Testis (tissue), 2 donors: ENCODE measurements at regions not wholly inside any gene's neighbourhood (a gene's known extent, or its start where the extent isn't known, plus 50 kb on each side); places are given as distances from the start of the nearest gene placed in this dataset.

Experiments used
- DNase-seq: peaks from one replicate; pipeline ENCODE4 v3.0.0-alpha.2; 2019
- H3K27ac ChIP-seq, 2 donors: fragments of 200-600 bp; sonication (generic); one replicate each; pipeline ENCODE4 v1.5.1; 2019
- H3K27me3 ChIP-seq: fragments of 200-600 bp; sonication (generic); one replicate; pipeline ENCODE4 v1.5.1; 2019
- H3K36me3 ChIP-seq: fragments of 200-600 bp; sonication (generic); one replicate; pipeline ENCODE4 v1.5.1; 2017; ENCODE audit warnings: low read depth; ENCODE audit errors: missing control alignments
- H3K4me1 ChIP-seq: fragments of 200-600 bp; sonication (generic); one replicate; pipeline ENCODE4 v1.5.1; 2019
- H3K4me3 ChIP-seq, 2 donors: fragments of 200-600 bp; sonication (generic); one replicate each; pipeline ENCODE4 v1.5.1; 2017 to 2019
- H3K9me3 ChIP-seq: fragments of 200-600 bp; sonication (generic); one replicate; pipeline ENCODE4 v1.5.1; 2017
- POLR2A ChIP-seq: fragments of 450-650 bp; IDR thresholded peaks from one replicate; pipeline ENCODE4 v1.6.1; 2017; ENCODE audit warnings: antibody characterized with exemption, mild to moderate bottlenecking, moderate library complexity
- WGBS, 2 donors: methylation state at CpG; one replicate each; pipeline ENCODE4 v1.1.5; 2018; 5-methylcytosine and 5-hydroxymethylcytosine counted together
- intact Hi-C: fragments of 100-400 bp; cut with DNase I; formaldehyde crosslinking; loops from one replicate; pipeline ENCODE4 v1.15.1; 2023; ENCODE audit warnings: low total_unique reads
- TF ChIP-seq, protein P1 (sequence below), 3 experiments: fragments of 450-650 bp in 2 of 3; fragments of 200-600 bp in 1 of 3; sonication (generic) in 1 of 3; IDR thresholded peaks; one replicate each; pipeline ENCODE4 v1.5.1; 2016 to 2019; ENCODE audit warnings: antibody characterized with exemption in 3 of 3, mild to moderate bottlenecking in 2 of 3, moderate library complexity in 1 of 3

DNA sequence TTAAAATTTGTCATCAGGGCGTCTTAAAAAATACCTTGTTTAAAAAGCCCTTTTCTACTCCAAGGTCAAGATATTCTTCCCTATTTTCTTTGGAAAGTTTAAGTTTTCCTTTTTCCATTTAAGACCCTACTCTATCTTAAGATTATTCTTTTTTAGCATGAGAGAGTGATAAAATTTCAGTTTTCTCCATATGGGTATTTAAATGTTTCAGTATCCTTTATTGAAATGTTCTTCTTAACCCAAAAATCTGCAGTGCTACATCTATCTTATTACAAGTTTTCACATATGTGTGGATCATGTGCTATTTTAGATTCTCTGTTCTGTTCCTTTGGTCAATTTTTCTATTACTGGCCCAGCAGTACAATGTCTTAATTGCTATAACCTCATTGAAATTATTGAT is 202.2 kb downstream of the TTC6 start:
- DNase-seq: no peak
- H3K9me3 ChIP-seq: no peaks in the 10 kb centered on the region
- no peaks in the 10 kb centered on the region for H3K36me3 ChIP-seq
- intact Hi-C loops: no loop called here
- no peaks in the 10 kb centered on the region for H3K4me1 ChIP-seq
- no peaks in the 10 kb centered on the region for H3K27me3 ChIP-seq
- no peak for TF ChIP-seq POLR2A
- TF ChIP-seq, protein P1, sequence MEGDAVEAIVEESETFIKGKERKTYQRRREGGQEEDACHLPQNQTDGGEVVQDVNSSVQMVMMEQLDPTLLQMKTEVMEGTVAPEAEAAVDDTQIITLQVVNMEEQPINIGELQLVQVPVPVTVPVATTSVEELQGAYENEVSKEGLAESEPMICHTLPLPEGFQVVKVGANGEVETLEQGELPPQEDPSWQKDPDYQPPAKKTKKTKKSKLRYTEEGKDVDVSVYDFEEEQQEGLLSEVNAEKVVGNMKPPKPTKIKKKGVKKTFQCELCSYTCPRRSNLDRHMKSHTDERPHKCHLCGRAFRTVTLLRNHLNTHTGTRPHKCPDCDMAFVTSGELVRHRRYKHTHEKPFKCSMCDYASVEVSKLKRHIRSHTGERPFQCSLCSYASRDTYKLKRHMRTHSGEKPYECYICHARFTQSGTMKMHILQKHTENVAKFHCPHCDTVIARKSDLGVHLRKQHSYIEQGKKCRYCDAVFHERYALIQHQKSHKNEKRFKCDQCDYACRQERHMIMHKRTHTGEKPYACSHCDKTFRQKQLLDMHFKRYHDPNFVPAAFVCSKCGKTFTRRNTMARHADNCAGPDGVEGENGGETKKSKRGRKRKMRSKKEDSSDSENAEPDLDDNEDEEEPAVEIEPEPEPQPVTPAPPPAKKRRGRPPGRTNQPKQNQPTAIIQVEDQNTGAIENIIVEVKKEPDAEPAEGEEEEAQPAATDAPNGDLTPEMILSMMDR (IDR thresholded peaks at IDR 0.05): no peak
- H3K4me3 ChIP-seq: no peak overlapping the region
- 2 to 87% methylated on average over 1 of the region's 1 CpG for WGBS, 2 donors
- no peak overlapping the region for H3K27ac ChIP-seq

DNA sequence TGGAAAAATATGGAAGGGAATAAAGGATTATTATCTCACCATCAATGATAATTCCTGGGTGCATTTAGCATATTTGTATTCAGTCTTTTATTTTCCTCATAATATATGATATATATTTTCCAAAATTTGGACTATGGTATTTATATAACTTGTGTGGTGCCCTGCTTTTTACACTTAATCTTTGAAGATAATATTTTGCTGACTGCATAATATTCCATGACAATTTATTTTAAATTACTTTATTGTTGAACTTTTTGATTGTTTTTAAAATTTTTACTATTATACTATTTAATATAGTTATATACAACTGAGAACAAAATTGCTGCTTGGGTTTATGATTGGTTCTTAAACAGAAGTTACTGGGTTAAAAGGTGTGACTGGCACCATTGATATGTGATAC is 212.3 kb downstream of the TTC6 start:
- no peak overlapping the region for H3K4me3 ChIP-seq
- no peaks in the 10 kb centered on the region for H3K9me3 ChIP-seq
- no peak overlapping the region for H3K27ac ChIP-seq
- no peaks in the 10 kb centered on the region for H3K4me1 ChIP-seq
- H3K36me3 ChIP-seq: no peaks in the 10 kb centered on the region
- TF ChIP-seq, protein P1 (IDR thresholded peaks at IDR 0.05): no peak
- no peak for TF ChIP-seq POLR2A
- H3K27me3 ChIP-seq: no peaks in the 10 kb centered on the region
- DNase-seq: no peak
- intact Hi-C loops: no loop called here

DNA sequence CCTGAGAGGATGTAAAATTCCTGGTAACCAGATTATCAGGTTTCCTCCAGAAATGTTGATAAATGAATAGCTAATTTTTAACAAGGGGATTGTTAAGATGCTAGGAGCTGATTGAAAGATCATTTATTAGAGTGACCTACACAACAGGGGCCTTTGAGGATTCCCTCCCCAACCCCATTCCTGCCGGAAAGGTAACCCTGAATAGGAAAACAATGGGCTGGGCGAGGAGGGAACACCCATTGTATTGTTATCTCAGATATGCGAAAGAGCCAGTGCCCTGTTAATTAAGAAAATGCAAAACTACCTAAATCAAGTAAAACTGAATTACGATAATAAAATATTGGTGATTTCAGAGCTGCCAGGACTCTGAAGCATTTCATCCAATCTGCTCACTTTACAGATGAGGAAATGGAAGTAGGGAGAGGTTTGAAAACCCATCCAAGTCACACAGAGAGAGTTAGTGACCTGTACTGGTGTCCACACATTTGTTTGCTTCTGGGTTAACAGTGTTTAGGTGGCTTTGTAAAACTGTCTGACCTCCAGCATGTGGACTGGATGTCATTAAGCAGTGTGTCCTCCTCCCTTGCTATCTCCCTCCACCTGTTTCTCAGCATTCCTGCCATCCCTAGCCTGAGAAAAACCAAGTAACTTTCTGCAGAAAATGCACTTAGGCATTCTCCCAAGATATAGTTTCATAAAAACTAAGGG is 214.8 kb downstream of the TTC6 start:
- 77 to 81% methylated on average over 4 of the region's 4 CpGs for WGBS, 2 donors

DNA sequence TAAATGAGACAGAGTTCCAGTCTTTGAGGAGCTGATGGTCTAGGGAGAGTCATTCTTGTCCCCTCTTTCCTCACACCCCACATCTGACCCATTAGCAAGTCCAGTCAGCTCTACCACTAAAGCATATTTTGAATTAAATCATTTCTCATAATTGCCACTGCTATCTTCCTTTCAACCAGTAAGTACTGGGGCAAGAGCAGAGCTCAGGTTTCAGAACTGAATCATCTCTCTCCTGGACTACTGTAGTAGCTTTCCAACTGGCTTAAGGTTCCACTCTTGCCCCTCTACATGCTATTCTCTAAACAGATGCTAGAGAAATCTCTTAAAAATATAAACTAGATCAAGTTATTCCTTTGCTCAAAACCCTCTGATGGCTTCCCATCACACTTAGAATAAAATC is 218.3 kb downstream of the TTC6 start:
- Histone ChIP-seq H3K9me3 (no peaks in the 10 kb centered on the region), H3K36me3 (no peaks in the 10 kb centered on the region), H3K27me3 (no peaks in the 10 kb centered on the region), H3K4me1 (no peaks in the 10 kb centered on the region), H3K4me3 (no peak overlapping the region), H3K27ac (no peak overlapping the region)
- no peak for DNase-seq
- intact Hi-C loops: no loop called here
- TF ChIP-seq, protein P1 (IDR thresholded peaks at IDR 0.05): no peak
- TF ChIP-seq POLR2A: no peak

More for the DNA sequence above, 214.8 kb downstream of the TTC6 start:
- Histone ChIP-seq H3K4me3 (no peak overlapping the region), H3K36me3 (no peaks in the 10 kb centered on the region), H3K27me3 (no peaks in the 10 kb centered on the region), H3K9me3 (no peaks in the 10 kb centered on the region), H3K27ac (no peak overlapping the region), H3K4me1 (no peaks in the 10 kb centered on the region)
- no peak for DNase-seq
- intact Hi-C loops: no loop called here
- TF ChIP-seq POLR2A: no peak
- TF ChIP-seq, protein P1 (IDR thresholded peaks at IDR 0.05): no peak

DNA sequence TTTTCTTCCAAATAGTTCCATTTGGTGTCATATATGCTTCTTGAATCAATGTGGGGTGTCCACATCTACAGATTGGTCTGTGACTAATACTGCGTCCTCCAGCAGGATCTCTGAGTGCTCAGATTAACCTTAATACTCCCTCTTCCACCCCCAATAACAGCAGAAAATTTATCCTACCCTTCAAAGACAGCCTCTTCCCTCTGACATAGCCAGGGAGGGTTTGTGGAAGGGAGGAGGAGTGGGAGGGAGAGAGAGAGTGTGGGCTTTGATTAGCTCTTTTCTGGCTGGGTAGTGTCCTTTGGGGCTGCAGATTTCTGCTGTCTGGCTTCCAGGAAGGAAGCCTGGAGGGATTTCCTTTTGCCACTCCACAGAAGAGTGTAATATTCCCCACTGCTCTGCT is 220.7 kb downstream of the TTC6 start:
- intact Hi-C loops: no loop called here
- TF ChIP-seq, protein P1 (IDR thresholded peaks at IDR 0.05): no peak
- no peak for TF ChIP-seq POLR2A
- Histone ChIP-seq H3K27me3 (no peaks in the 10 kb centered on the region), H3K27ac (no peak overlapping the region), H3K9me3 (no peaks in the 10 kb centered on the region), H3K4me1 (no peaks in the 10 kb centered on the region), H3K4me3 (no peak overlapping the region), H3K36me3 (no peaks in the 10 kb centered on the region)
- no peak for DNase-seq
- 38 to 54% methylated on average over 1 of the region's 1 CpG for WGBS, 2 donors
